ENCODE measurements at regions not wholly inside any gene's neighbourhood (a gene's known extent, or its start where the extent isn't known, plus 50 kb on each side); places are given as distances from the start of the nearest gene placed in this dataset.

- intact Hi-C loops (cut with micrococcal nuclease; ENCODE audit: unreplicated experiment), result no loop called here
- H3K36me3 ChIP-seq (ENCODE audit: insufficient read depth, low read length, poor library complexity, severe bottlenecking), result no peaks in the 10 kb centered on the region
- no peaks in the 10 kb centered on the region for H3K27me3 ChIP-seq (replicated peaks; ENCODE audit: insufficient read depth, low read depth, low read length, poor library complexity)
- H3K9me3 ChIP-seq (ENCODE audit: low read depth, low read length, poor library complexity, severe bottlenecking), result no peaks in the 10 kb centered on the region
- no TSS peak for BruUV-seq (replicated peaks)
- TF ChIP-seq CTCF (conservative IDR thresholded peaks at IDR 0.05; ENCODE audit: low read depth, low read length), result no peak
- TF ChIP-seq EZH2 (IDR thresholded peaks at IDR 0.05; ENCODE audit: borderline replicate concordance, low read depth, low read length, poor library complexity, severe bottlenecking), result no peak
- POLR2A ChIA-PET (ENCODE audit: low non-redundant PET), result no interaction called here
- DNase-seq (ENCODE audit: low spot score), result no peak
- CTCF ChIA-PET, result no interaction called here
- no peaks in the 10 kb centered on the region for H3K4me1 ChIP-seq (ENCODE audit: insufficient read depth, low read length, poor library complexity, severe bottlenecking)
- no peak overlapping the region for H3K27ac ChIP-seq (ENCODE audit: low read depth, low read length, poor library complexity, severe bottlenecking)
- no peak overlapping the region for H3K4me3 ChIP-seq (ENCODE audit: low read depth, low read length, poor library complexity, severe bottlenecking)
Measured at GRCh38 chr2:65557616-65558573, 125.5 kb upstream of the SPRED2 start.

- no peaks in the 10 kb centered on the region for H3K27me3 ChIP-seq (replicated peaks; ENCODE audit: insufficient read depth, low read depth, low read length, poor library complexity)
- H3K36me3 ChIP-seq (ENCODE audit: insufficient read depth, low read length, poor library complexity, severe bottlenecking), result no peaks in the 10 kb centered on the region
- TF ChIP-seq CTCF (conservative IDR thresholded peaks at IDR 0.05; ENCODE audit: low read depth, low read length), result no peak
- TF ChIP-seq EZH2 (IDR thresholded peaks at IDR 0.05; ENCODE audit: borderline replicate concordance, low read depth, low read length, poor library complexity, severe bottlenecking), result no peak
- no TSS peak for BruUV-seq (replicated peaks)
- intact Hi-C loops (cut with micrococcal nuclease; ENCODE audit: unreplicated experiment), result loop anchor here (5.0 kb wide), 1 partner anchor 118 kb away; no protein-coding TSS in a partner anchor
- DNase-seq (ENCODE audit: low spot score), result no peak
- ChIA-PET CTCF (interaction anchor here (0.7 to 0.9 kb wide), 2 partner anchors 19 to 290 kb away, joined by 4 to 5 read pairs; no protein-coding TSS in a partner anchor), POLR2A (ENCODE audit: low non-redundant PET) (no interaction called here)
- H3K4me3 ChIP-seq (ENCODE audit: low read depth, low read length, poor library complexity, severe bottlenecking), result no peak overlapping the region
- no peaks in the 10 kb centered on the region for H3K9me3 ChIP-seq (ENCODE audit: low read depth, low read length, poor library complexity, severe bottlenecking)
- H3K4me1 ChIP-seq (ENCODE audit: insufficient read depth, low read length, poor library complexity, severe bottlenecking), result no peaks in the 10 kb centered on the region
- H3K27ac ChIP-seq (ENCODE audit: low read depth, low read length, poor library complexity, severe bottlenecking), result no peak overlapping the region
Measured at GRCh38 chr2:65554765-65555591, 122.6 kb upstream of the SPRED2 start.

GRCh38 chr2:65553504-65554074 lies 121.2 kb upstream of the SPRED2 start:
- Histone ChIP-seq H3K27me3 (replicated peaks; ENCODE audit: insufficient read depth, low read depth, low read length, poor library complexity) (no peaks in the 10 kb centered on the region), H3K4me1 (ENCODE audit: insufficient read depth, low read length, poor library complexity, severe bottlenecking) (no peaks in the 10 kb centered on the region), H3K4me3 (ENCODE audit: low read depth, low read length, poor library complexity, severe bottlenecking) (no peak overlapping the region), H3K36me3 (ENCODE audit: insufficient read depth, low read length, poor library complexity, severe bottlenecking) (no peaks in the 10 kb centered on the region), H3K9me3 (ENCODE audit: low read depth, low read length, poor library complexity, severe bottlenecking) (no peaks in the 10 kb centered on the region), H3K27ac (ENCODE audit: low read depth, low read length, poor library complexity, severe bottlenecking) (no peak overlapping the region)
- ChIA-PET POLR2A (ENCODE audit: low non-redundant PET) (no interaction called here), CTCF (interaction anchor here (0.6 to 1.3 kb wide), 4 partner anchors 67 to 290 kb away, joined by 3 to 8 read pairs (median 4); no protein-coding TSS in a partner anchor)
- intact Hi-C loops (cut with micrococcal nuclease; ENCODE audit: unreplicated experiment), result loop anchor here (1.0 to 5.0 kb wide), 2 partner anchors 116 to 288 kb away; no protein-coding TSS in a partner anchor
- no TSS peak for BruUV-seq (replicated peaks)
- DNase-seq (ENCODE audit: low spot score), result no peak
- TF ChIP-seq EZH2 (IDR thresholded peaks at IDR 0.05; ENCODE audit: borderline replicate concordance, low read depth, low read length, poor library complexity, severe bottlenecking) (no peak), CTCF (conservative IDR thresholded peaks at IDR 0.05; ENCODE audit: low read depth, low read length) (no peak; the same call in 1 of the 2 replicates)
